NT2/D1 (cell line): ENCODE measurements at regions not wholly inside any gene's neighbourhood (a gene's known extent, or its start where the extent isn't known, plus 50 kb on each side); places are given as distances from the start of the nearest gene placed in this dataset.

ENCODE experiments used
- SUZ12 ChIP-seq: IDR thresholded peaks from 2 replicates; pipeline ENCODE4 v1.6.1; 2011; ENCODE audit not compliant: insufficient read length, insufficient read depth; ENCODE audit errors: extremely low read depth
- YY1 ChIP-seq: IDR thresholded peaks from 2 replicates; pipeline ENCODE4 v1.6.1; 2011; ENCODE audit not compliant: insufficient read length, insufficient read depth
- ZNF274 ChIP-seq: IDR thresholded peaks from 2 replicates; pipeline ENCODE4 v1.6.1; 2011; ENCODE audit warnings: mild to moderate bottlenecking, low read depth, low read length

GRCh38 chr1:98403963-98404480, 257.5 kb upstream of the SNX7 start:
- TF ChIP-seq ZNF274: no peak
- no peak for TF ChIP-seq SUZ12
- no peak for TF ChIP-seq YY1
